ENCODE measurements at regions not wholly inside any gene's neighbourhood (a gene's known extent, or its start where the extent isn't known, plus 50 kb on each side); places are given as distances from the start of the nearest gene placed in this dataset.

DNA sequence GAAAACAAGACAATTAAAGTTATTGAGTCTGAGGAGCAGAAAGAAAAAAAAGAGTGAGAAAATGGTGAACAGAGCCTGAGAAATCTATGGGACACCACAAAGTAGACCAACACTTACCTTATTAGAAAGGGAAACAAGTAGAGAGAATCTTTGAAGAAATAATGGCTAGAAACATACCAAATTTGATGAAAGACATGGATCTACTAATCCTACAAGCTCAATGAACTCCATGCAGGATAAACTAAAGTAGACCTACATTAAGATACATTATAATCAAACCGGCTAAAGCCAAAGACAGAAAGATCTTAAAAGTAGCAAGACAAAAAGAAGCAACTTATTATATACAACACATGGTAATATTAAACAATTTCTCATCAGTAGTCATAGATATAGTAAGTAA is 782.3 kb upstream of the GHITM start:
- DNase-seq: no peak

DNA sequence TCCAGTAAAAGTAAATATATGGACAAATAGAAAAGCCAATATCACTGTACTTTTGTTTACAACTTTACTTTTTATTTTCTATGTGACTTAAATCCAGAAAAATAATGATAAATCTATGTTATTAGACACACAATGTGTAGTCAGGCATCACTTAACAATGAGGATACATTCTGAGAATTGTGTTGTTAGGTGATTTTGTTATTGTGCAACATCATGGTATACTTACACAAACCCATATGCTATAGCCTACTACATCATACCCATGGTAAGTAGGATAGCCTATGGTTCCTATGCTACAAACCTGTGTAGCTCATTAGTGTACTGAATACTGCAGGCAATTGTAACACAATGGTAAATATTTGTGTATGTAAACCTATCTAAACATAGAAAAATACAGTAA is 781.7 kb upstream of the GHITM start:
- DNase-seq: no peak

DNA sequence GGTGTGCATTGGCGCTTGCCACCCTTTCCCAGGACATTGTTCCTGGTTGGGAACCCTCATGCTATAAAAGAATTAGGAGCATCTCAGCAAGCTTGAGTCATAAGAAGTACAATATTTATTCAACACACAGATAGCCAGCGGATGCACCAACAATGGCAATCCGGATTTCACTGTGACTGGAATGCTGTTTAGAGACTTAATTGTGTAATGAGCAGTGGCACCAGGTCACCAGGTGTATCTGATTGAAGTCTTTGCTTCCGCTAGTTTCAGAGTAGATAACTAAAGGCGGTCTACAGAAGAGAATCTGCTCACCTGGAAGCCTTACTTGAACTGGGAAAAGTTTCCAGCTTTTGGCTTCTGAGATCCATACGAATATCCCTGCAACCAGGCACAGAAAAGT is 772.3 kb upstream of the GHITM start:
- no peak for DNase-seq

DNA sequence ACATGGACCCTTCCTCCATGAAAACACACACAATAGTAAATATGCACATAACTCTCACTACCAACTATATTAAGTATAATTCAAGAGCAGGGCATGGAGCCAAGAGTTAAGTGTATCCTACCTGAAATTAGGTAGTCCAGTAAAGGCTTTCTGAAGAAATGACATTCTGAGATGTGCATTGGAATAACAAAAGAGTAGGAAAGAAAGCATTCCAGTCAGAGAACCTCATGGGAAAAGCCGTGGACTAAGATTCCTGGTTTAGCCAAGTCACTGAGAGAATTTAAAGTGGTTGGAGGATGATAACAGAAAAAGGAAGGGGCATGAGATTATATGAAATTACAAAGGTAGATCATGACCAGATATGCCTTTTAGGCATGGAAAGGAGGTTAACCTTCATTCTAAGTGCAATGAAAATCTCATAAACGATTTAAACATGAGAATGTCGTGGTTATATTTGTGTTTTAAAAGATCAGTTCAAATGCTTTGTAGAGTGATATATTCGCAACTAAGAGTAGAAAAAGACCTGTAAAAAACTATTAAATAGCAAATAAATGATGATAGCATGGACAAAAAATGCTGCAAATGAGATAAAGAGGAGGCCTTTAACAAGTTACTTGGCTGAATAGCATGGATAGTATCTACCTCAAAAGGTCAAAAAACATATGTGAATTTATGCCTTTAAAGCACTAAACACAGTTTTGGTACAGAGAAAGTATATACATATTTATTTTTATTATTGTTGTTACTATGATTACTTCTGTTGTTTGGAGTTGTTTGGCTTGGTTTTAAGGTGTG is 767.4 kb upstream of the GHITM start:
- DNase-seq: no peak

DNA sequence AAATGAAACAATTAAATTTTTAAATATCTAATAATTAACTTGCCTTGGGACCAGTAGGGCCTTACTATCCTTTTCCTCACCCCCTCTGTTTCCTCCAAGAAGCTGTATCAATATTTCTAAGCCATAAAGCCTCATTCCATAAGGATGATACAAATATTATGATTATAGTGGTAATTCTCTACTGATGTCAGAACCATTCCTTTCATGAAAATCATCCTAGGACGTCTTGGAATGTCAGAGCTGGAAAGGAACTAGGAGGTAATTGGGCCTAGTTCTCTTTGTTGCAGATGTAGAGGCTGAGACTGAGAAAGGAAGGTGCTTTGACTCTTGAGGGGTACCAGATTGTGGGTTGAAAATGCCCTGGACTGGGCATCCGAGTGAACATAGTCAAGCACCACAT is 766.7 kb upstream of the GHITM start:
- DNase-seq: no peak

DNA sequence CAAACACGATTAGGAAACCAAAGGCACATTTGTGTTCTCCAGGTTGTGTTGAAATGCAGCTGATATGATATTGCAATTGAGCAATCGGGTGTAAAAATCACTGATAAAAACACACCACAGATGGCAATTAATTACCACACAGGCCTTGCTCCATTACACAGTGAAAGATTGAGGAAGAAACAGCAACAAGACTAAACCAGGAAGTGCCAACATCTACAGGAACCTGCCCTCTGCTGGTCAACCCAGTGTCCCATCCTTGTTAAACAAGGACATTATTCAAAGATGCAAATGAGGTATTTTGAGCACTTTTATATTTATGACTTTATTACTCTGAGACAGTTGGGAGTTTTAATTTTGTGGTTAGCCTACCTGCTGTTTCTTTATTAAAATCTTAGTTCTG is 765.6 kb upstream of the GHITM start:
- DNase-seq: peak; percentile 4

DNA sequence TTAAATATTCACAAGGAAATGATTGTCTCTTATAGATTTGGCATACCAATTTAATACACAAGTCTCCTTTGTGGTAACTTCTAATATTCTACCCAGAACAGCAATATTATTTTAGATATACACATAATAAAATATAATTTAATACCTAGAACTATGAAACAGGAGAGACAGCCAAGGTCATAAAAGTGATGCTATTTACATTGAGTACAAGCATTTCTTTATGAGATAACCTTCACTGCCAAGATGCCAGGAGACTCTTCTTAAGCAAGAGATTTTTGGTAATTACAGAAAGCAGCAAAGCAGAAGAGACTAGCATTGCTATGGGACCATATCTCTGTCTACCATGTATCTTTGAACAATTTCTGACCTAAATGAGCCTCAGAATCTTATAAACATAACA is 764.6 kb upstream of the GHITM start:
- DNase-seq: no peak

DNA sequence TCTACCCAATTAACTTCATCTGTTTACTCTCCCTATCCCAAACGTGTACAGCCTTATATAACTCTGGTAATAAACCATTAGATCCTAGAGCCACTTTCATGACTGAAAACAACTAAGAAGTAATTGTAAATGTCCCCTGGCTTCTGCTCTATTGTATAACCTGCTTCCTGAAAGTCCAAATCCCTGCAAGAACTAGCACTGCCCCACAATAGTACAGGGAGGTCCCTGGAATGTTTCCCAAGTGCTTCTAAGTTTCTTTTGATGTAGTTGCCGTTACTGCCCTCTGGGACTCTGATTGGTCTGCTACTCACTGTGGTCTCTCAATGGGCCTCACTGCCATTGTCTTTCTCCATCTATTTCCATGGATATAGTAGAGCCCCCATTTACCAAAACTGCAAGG is 764.0 kb upstream of the GHITM start:
- DNase-seq: no peak

DNA sequence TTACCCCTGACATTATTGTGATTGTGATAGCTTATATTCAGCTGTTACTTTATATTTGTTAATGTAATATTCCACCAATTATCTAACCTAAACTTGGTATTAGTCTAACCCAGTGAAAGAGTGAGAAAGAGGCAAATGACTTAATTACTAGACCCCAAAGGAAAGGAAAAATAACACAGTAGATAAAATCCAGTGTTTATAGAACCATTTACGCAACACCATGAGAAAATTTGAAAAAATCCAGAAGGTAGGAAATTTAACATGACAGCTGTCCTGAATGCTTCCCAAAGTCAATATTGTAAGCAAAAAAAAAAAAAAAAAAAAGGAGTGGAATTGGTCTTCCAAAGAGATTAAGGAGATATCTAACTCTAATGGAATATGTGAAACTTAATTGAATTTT is 741.5 kb upstream of the GHITM start:
- DNase-seq: no peak

DNA sequence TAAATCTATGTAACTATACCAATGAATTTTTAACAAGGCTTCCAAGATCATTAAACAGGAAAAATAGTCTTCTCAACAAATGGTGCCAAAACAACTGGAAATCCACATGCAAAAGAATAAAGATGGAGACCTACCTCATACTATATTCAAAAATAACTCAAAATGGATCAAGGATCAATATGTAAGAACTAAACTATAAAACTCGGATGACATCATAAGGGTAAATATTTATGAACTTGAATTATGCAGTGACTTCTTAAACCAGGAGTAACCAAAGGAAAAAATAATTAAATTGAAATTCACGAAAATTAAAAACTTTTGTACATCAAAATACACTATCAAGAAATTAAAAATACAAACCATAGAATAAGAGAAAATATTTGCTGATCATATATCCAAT is 728.7 kb upstream of the GHITM start:
- DNase-seq: no peak

DNA sequence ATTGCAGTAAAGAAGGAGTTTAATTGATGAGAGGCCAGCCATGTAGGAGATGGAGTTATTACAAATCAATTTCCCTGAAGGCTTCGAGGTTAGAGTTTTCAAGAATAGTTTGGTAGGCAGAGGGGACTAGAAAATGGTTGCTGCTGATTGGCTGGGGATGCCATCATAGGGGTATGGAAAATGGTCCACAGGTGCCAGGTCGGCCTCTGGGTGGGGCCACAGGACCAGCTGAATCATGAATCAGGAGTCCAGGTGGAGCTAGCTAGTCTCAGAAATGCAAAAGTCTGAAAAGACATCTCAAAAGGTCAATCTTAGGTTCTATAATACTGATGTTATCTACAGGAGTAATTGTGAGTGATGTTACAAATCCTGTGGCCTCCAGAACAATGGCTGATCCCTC is 714.0 kb upstream of the GHITM start:
- no peak for DNase-seq

DNA sequence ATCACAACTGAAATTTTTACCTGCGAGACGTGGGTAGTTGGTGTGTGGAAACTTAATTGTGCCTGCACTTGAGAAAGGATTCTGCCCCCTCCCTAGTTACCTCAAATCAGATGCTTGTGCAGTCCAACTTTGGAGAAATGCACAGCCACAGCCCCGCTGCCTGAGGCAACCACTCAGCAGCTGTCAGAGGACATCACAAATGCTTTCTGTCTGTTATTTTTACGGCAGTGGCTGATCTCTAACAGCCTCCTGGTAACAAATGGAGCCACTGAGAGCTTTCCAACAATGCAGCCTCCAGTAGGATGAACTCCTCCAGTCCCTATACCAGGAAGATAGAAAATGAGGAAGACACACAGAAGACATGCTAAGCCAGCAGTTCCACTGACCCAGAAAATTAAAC is 712.2 kb upstream of the GHITM start:
- no peak for DNase-seq

DNA sequence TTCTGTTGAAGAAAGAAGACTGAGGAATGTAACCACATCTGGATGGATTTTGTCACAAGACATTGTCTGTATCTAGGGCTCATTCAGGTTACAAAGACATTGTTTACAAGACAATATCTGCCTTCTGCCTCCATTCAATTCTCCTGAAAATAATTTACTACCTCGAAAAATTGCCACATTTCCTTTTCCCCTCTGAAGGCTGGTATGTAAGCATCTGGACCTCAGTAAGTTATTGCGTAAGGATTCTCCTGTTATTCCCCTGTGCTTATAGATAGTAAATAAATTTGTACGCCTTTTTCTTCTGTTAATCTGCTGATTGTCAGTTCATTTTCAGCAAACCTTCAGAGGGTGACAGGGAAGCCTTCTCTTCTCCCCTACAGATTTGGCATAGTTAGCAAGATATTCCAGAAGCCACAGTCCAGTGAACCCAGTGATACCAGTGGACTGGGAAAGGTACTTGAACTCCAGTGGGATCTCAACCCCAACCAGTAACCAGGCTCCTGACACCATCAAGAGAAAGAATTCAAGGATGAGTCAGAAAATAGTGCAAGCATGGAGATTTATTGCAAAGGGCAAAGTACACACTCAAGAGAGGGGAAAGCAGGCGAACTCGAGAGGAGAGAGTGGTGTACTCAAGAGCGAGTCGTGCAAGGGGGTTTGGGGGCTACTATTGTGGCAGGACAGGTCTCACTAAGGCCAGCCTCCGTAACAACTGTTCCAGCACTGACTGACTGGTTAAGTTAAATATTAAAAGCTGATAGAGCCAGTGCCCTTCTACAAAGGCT is 706.9 kb upstream of the GHITM start:
- no peak for DNase-seq

DNA sequence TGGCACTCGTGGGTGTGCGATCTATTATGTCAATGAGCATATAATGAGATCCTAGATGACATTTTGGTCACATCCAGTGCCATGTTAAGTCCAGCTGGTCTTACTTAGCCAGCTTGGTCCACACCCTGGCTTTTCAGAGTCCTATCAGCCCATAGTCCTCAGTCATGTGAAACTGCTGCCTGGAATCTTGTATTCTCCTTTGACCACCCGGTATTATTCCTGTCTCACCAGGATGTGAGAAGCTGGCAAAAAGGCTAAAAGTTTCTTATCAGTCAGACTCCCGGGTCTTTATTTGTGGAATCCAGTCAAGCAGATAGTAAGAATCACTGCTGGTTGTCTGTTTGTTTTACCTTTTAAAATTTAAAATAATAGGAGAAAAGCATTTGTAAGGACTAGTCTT is 705.6 kb upstream of the GHITM start:
- no peak for DNase-seq

DNA sequence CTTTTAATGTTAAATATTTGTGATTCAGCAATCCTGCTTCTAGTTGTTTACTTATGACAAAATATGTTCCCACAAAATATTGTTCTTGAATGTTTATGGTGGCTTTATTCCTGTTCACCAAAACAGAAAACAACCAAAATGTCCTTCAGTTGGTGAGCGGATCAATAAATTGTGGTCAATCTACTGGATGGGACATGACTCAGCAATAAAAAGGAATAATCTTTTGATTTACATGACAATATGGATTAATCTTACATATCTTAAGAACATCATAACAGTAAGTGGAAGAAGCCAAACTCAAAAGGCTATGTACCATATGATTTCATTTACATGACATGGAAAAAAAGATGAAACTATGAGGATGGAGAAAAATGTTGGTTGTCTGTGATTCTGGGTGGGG is 691.3 kb upstream of the GHITM start:
- no peak for DNase-seq

DNA sequence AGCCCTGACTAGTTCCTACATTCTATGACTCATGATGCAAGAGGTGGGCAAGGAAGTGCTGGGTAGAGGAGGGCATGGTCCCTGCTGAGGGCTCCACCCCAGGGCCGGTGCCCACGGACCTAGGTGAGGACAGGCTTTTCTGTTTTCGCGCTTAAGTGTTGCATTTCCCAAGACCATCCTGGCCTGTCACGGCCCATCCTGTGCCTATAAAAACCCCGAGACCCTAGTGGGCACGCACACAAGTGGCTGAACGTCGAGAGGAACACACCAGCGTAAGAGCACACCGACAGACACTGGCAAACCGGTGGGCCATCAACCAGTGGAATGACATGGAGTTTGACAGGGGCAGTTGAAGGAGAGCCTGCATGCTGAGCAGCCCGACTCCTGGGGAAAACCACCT is 680.7 kb upstream of the GHITM start:
- DNase-seq: no peak

DNA sequence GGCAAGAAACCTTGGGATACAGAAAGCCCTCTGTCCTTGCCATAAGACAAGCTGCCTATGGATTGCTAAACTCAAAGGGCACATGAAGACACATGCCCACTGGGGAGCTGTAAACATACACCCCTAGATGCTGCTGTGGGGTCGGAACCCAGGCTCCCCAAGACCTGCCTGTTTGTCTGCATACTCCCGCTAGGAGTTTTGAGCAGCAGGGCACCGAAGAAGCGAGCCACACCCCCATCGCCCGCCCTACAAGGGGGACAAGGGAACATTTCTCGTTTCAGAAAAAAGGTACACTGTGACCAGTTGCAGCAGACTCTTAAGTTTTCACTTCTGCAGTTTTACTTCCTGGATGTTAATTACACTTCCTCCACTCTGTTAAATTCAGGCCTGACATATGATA is 680.2 kb upstream of the GHITM start:
- DNase-seq: no peak

DNA sequence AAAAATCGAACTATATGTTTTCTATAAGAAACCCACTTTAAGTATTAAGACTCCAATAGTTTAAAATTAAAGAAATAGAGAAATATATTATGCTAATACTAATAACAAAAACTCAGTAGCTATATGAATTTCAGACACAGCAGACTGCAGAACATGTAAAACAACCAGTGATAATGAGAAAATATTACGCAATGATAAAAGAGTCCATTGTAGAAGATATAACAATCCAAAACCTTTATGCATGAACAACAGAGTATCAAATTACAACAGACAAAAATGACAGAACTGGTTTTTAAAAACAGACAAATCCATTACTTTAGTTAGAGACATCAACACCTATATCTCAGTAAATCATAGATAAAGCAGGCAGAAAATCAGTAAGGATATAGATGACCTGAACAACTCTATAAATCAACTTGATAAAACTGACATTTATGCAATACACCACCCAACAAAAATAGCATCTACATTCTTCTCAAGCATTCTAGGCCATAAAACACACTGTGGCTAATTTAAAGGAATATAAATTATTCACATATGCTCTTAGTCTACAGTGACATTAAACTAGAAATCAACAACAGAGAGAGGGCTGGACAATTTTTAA is 669.5 kb upstream of the GHITM start:
- DNase-seq: no peak

DNA sequence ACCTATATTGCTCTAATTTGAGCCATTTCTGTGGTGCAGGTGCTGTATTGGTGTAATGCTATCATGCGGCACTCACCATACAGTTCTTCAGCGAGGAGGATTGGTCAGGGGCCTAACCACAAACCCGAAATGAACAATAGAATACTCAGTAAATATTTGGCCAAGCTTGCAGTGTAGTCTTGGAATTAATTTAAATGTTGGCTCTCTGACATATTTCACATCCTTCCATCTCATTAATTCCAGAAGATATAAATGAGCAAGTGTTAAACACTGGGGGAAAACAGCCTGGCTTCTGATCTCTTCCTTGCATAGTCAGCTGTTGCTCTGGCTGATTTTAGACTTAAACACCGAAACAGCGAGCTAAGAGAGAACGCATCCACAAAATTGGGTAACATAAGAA is 663.1 kb upstream of the GHITM start:
- DNase-seq: no peak

DNA sequence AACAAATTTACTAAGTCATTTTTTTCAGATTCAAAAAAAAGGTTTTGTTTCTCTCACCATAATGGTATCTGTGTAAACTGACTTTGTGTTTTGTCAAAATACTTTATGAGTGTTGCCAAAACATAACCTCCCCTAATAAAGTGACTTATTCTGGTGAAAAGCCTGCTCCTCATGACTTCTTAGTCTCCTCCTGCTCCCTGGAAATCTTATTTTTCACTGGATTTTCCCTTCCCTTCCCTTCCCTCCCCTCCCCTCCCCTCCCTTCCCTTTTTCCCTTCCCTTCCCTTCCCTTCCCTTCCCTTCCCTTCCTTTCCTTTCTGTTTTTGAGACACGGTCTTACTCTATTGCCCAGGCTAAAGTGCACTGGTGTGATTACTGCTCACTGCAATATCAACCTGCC is 650.1 kb upstream of the GHITM start:
- DNase-seq: no peak

DNA sequence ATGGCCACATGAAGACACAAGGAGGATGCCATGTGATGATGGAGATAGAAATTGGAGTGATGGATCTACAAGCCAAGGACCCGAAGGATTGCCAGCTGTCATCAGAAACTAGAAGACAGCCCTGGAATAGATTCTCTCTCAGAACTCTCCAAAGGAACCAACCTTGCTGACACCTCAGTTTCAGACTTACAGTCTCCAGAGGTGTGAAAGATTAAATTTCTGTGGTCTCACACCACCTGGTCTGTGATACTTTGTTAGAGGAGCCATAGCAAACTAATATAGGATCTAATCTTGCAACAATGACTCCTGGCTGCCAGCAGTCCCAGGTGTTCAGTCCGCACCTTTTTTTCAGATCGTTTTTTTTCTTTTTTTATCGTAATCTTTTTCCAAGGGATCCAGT is 647.3 kb upstream of the GHITM start:
- no peak for DNase-seq

DNA sequence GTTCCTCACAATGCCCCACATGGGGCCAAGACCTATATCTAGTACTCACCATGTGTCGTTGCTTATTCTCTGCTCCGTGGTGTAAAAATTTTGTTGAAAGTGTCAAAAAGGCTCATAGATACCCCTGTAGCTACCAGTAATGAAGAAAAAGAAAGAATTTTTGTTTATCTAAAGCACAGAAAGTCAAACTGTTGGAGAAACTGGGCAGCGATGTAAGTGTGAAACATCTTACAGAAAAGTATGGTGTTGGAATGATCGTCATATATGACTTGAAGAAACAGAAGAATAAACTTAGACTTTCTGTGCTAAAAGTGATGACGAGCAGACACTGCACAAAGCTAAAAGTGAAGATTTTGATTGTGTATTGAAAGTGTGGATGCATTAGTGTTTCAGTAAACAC is 626.6 kb upstream of the GHITM start:
- no peak for DNase-seq

DNA sequence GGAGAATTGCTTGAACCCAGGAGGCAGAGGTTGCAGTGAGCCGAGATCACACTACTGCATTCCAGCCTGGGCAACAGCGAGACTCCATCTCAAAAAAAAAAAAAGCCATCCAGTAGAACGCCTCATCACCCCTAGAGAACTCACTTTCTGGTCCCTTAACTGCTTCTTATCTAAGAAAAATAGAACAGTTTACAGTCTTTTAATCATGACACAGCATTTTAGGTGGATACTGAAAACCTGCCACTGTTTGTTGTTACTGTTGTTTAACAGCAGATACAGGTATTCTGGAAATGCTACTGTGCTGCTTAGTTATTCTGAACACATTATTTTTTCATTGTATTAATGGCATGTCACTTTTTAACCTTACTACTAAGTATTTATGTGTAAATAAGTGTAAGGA is 624.3 kb upstream of the GHITM start:
- no peak for DNase-seq
